ENCODE measurements at regions not wholly inside any gene's neighbourhood (a gene's known extent, or its start where the extent isn't known, plus 50 kb on each side); places are given as distances from the start of the nearest gene placed in this dataset.

DNA sequence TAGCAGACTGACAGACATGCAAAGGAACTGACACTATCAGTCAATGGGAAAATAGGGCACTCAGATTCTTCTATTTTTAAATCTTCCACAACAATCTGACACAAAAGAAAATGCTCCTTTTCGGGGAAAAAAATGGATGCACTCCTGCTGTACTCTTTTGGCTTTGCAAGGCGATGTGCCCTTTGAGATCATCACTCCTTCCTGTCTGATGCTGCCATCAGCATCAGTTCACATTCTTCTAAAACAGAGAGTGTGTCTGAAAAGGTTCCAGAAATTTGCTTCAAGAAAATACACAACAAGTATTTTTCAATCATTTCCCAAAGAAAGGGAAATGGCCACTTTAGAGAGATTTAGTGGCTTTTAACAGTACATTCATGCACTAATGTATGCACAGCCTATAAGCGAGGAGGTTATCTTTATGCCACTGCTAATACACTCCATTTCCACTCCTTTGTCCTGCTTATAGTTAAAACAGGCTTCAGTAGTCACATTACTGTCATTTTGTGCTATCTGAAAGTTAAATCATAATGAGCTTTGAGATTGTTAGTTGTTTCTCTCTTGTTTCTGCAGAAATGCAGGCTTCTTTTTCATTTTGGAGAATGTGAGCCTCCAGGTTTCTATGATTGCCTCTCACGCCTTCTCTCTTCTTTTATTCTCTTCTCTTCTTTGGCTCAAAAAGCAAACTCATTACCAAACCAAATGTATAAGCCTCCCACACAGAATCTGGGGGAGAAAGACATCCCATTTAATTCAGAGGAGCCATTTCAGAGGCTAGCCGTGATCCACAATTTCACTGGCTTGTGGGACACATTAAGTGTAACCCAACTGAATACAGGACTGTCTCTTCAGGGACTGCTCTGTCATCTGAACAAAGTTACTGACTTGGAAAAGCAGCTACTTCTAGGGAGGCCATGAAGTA is 110.9 kb upstream of the CCDC196 start:
- DNase-seq (ENCODE audit: extremely low spot score, unreplicated experiment), result no peak
- Mint-ChIP-seq H3K36me3 (no peaks in the 10 kb centered on the region), H3K9me3 (no peaks in the 10 kb centered on the region), H3K27me3 (peaks cover 40% of the 10 kb centered on the region), H3K27ac (no peak overlapping the region), H3K4me3 (no peak overlapping the region), H3K4me1 (ENCODE audit: unreplicated experiment) (no peaks in the 10 kb centered on the region)
- TF ChIP-seq, protein P1, sequence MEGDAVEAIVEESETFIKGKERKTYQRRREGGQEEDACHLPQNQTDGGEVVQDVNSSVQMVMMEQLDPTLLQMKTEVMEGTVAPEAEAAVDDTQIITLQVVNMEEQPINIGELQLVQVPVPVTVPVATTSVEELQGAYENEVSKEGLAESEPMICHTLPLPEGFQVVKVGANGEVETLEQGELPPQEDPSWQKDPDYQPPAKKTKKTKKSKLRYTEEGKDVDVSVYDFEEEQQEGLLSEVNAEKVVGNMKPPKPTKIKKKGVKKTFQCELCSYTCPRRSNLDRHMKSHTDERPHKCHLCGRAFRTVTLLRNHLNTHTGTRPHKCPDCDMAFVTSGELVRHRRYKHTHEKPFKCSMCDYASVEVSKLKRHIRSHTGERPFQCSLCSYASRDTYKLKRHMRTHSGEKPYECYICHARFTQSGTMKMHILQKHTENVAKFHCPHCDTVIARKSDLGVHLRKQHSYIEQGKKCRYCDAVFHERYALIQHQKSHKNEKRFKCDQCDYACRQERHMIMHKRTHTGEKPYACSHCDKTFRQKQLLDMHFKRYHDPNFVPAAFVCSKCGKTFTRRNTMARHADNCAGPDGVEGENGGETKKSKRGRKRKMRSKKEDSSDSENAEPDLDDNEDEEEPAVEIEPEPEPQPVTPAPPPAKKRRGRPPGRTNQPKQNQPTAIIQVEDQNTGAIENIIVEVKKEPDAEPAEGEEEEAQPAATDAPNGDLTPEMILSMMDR (conservative IDR thresholded peaks at IDR 0.05), result no peak

DNA sequence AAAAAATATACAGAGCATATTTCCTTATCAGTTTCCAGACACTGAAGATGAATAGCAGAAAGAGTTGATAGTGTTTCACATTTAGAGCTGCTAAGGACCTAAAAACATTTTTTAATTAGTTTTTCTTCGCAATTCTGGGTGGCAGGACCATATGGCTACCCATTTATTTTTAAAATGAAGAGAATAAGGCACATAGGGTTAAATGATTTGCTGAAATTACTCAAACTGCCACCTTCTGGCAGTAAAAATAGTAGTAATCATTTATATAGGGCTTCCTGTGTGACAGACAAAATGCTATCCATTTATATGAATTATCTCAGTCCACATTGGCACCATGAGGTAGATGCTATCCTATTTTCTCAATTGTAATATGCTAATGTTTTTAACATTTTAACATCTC is 108.6 kb upstream of the CCDC196 start:
- Mint-ChIP-seq H3K4me1 (ENCODE audit: unreplicated experiment) (peaks cover 18% of the 10 kb centered on the region), H3K27ac (no peak overlapping the region), H3K36me3 (no peaks in the 10 kb centered on the region), H3K27me3 (peaks cover 47% of the 10 kb centered on the region), H3K9me3 (no peaks in the 10 kb centered on the region), H3K4me3 (no peak overlapping the region)
- TF ChIP-seq, protein P1 (conservative IDR thresholded peaks at IDR 0.05), result no peak
- no peak for DNase-seq (ENCODE audit: extremely low spot score, unreplicated experiment)

DNA sequence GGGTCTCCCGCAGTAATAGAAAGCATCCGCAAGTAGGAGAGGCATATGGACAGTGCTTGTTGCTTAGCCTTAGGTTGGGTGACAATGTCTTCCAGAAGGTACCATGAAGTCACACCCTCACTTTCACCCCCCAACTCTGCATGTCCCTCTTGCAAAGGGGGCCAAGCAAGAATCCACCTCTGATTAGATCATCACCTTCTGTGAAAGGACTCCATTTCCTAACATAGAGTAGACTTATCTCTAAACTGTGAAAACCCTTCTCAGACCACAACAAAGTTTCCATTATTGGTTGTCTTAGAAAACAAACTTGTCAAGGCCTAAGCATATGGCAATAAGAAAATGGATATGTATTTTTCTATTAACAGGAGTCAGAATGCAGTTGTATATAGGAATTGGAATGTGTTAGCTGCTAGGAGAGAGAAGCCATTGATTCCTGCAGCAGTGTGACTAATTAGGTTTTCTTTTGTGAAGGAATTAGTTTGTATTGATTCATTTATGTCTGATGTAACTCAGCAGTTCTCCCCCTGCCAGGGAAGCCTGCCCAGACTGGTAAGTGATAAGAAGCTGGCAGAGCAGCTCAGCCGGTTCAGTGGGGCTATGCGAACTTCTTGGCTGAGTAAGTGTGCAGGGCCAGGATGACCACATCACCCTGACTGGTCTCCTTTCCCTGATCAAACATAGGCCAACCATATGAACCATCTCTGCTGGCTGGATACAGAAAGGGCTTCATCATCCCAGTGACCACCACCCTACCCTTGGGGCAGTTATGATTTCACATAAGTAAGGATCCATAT is 107.3 kb upstream of the CCDC196 start:
- H3K9me3 Mint-ChIP-seq, result no peaks in the 10 kb centered on the region
- H3K27me3 Mint-ChIP-seq, result peaks cover 40% of the 10 kb centered on the region
- H3K36me3 Mint-ChIP-seq, result no peaks in the 10 kb centered on the region
- DNase-seq (ENCODE audit: extremely low spot score, unreplicated experiment), result no peak
- no peak overlapping the region for H3K4me3 Mint-ChIP-seq
- H3K4me1 Mint-ChIP-seq (ENCODE audit: unreplicated experiment), result peaks cover 25% of the 10 kb centered on the region
- H3K27ac Mint-ChIP-seq, result no peak overlapping the region
- TF ChIP-seq, protein P1 (conservative IDR thresholded peaks at IDR 0.05), result no peak

DNA sequence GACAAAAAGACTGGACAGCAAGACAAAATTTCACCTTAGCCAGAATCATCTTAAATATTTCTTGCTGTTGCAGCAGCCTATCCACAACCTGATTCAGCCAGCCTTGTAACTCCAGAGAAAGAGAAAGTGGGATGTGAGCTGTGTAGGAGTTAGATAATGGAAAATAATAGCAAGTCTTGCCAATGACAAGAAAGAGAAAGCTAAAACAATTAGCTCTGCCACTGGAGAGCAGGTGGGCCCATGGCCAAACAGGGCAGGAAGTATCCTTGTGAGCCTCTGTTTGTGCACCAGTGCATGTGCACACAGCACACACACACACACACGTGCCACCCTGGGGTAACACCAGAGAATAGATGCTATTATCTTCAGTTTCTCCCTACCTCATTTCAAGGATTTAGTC is 106.0 kb upstream of the CCDC196 start:
- Mint-ChIP-seq H3K27ac (no peak overlapping the region), H3K36me3 (no peaks in the 10 kb centered on the region), H3K4me1 (ENCODE audit: unreplicated experiment) (peaks cover 25% of the 10 kb centered on the region), H3K9me3 (no peaks in the 10 kb centered on the region), H3K4me3 (no peak overlapping the region), H3K27me3 (peaks cover 32% of the 10 kb centered on the region)
- TF ChIP-seq, protein P1 (conservative IDR thresholded peaks at IDR 0.05), result no peak
- DNase-seq (ENCODE audit: extremely low spot score, unreplicated experiment), result no peak

DNA sequence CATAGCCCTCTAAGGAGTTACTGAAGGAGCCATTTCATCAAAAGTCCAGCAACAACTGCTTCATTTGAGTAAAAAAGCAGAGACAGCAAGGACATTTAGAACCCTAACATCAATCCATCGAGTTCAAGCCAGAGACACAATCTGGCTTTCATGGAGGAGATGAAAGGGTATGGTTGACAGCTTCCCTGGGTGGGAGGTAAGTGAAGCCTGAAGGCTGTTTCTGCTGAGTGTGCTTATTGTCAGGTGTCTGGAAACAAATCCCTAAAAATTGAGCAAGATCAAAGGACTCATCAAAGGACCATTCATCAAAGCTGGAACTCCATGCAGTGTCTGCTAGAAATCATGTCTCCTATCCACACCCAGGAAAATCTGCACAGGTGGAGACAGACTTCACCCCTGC is 104.4 kb upstream of the CCDC196 start:
- Mint-ChIP-seq H3K4me3 (peak overlapping the region; percentile 2), H3K4me1 (ENCODE audit: unreplicated experiment) (peaks cover 25% of the 10 kb centered on the region), H3K27ac (no peak overlapping the region), H3K27me3 (peaks cover 30% of the 10 kb centered on the region), H3K36me3 (no peaks in the 10 kb centered on the region), H3K9me3 (no peaks in the 10 kb centered on the region)
- no peak for DNase-seq (ENCODE audit: extremely low spot score, unreplicated experiment)
- TF ChIP-seq, protein P1 (conservative IDR thresholded peaks at IDR 0.05), result no peak
